Body of pancreas (tissue), 4 donors: ENCODE measurements at regions not wholly inside any gene's neighbourhood (a gene's known extent, or its start where the extent isn't known, plus 50 kb on each side); places are given as distances from the start of the nearest gene placed in this dataset.

Experiments used
- CTCF ChIP-seq, 7 experiments: fragments of 450-650 bp in 4 of 7; fragments of 200-600 bp in 3 of 7; sonication (generic) in 3 of 7; IDR thresholded peaks; one replicate each; pipeline ENCODE4 v1.5.1; 2016 to 2019; ENCODE audit warnings: antibody characterized with exemption in 7 of 7
- POLR2A ChIP-seq, 3 donors: fragments of 450-650 bp; IDR thresholded peaks; one replicate each; pipeline ENCODE4 v1.6.1; 2016; ENCODE audit warnings: antibody characterized with exemption in 3 of 3, mild to moderate bottlenecking in 2 of 3

- TF ChIP-seq CTCF (IDR thresholded peaks at IDR 0.05), result no peak
- TF ChIP-seq POLR2A (IDR thresholded peaks at IDR 0.05), result no peak
Measured at GRCh38 chr13:29704648-29705047, 109.2 kb upstream of the SLC7A1 start.
